Heart right ventricle (tissue), 16 donors: ENCODE measurements at regions not wholly inside any gene's neighbourhood (a gene's known extent, or its start where the extent isn't known, plus 50 kb on each side); places are given as distances from the start of the nearest gene placed in this dataset.

Experiments used
- ATAC-seq, 8 donors: fragments of 200-7000 bp; cut with Tn5 transposase; one replicate each; pipeline ENCODE4 v1.9.1; 2020; ENCODE audit warnings: mild to moderate bottlenecking in 8 of 8, moderate library complexity in 8 of 8, moderate number of reproducible peaks in 1 of 8
- DNase-seq, 2 donors: peaks; one replicate each; pipeline ENCODE4 v3.0.0-alpha.2; 2020
- H3K27ac ChIP-seq, 10 donors: fragments of 200-600 bp; sonication (generic) in 2 of 10; one replicate each; pipeline versions ENCODE4 v1.5.0 to v1.8.0; 2020 to 2022; ENCODE audit warnings: mild to moderate bottlenecking in 3 of 10
- H3K27me3 ChIP-seq, 7 donors: fragments of 200-600 bp; one replicate each; pipeline ENCODE4 v1.8.0; 2021 to 2022; ENCODE audit warnings: mild to moderate bottlenecking in 2 of 7
- H3K36me3 ChIP-seq, 9 donors: fragments of 200-600 bp; sonication (generic) in 1 of 9; one replicate each; pipeline versions ENCODE4 v1.5.0 to v1.8.0; 2020 to 2022; ENCODE audit warnings: mild to moderate bottlenecking in 2 of 9
- H3K4me1 ChIP-seq, 9 donors: fragments of 200-600 bp; sonication (generic) in 1 of 9; one replicate each; pipeline versions ENCODE4 v1.5.0 to v1.8.0; 2020 to 2022; ENCODE audit warnings: mild to moderate bottlenecking in 4 of 9
- H3K4me3 ChIP-seq, 10 donors: fragments of 200-600 bp; sonication (generic) in 2 of 10; one replicate each; pipeline versions ENCODE4 v1.5.0 to v1.8.0; 2020 to 2022; ENCODE audit warnings: mild to moderate bottlenecking in 7 of 10, moderate library complexity in 2 of 10
- H3K9me3 ChIP-seq, 11 donors: fragments of 200-600 bp in 10 of 11; sonication (generic) in 2 of 11; one replicate each; pipeline versions ENCODE4 v1.5.0 to v1.8.0; 2013 to 2022; ENCODE audit warnings: mild to moderate bottlenecking in 2 of 11, control low read depth in 1 of 11, moderate library complexity in 1 of 11
- CTCF ChIP-seq, 9 donors: fragments of 200-600 bp; sonication (generic) in 2 of 9; IDR thresholded peaks; one replicate each; pipeline versions ENCODE4 v1.5.0 to v1.8.0; 2021 to 2022; ENCODE audit warnings: antibody characterized with exemption in 9 of 9, mild to moderate bottlenecking in 5 of 9, moderate library complexity in 1 of 9
- WGBS, 2 donors: extraction: QIAGEN DNeasy Blood & Tissue Kit; methylation state at CpG; one replicate each; pipeline ENCODE4 v1.1.7; 2013; ENCODE audit warnings: inconsistent platforms in 1 of 2; 5-methylcytosine and 5-hydroxymethylcytosine counted together
- intact Hi-C, 10 donors: fragments of 100-400 bp; cut with DNase I; formaldehyde crosslinking; loops; one replicate each; pipeline versions ENCODE4 v1.11.1 to v1.14.2; 2022
- donor health status: Arrhythmogenic right ventricular cardiomyopathy.
- donor health status: ischemic (EF 13 %, LVEDD 7.1; RV severe dilation, severe dysfunction).
- donor health status: healthy with polysubstance abuse.
- donor health status: DM: no; HTN: yes; CAD: no.
- donor health status: DM: no; HTN: no; CAD: no.
- donor health status: ischemic (EF 25% LVEDD 6.9; RV normal size, moderate dysfunction).
- donor health status: ischemic (EF 25% LVEDD 5.7; RV mildly dilated, moderate dysfunction).
- donor health status: healthy.
- donor health status: DM: yes; HTN: yes; CAD: no.
- donor health status: Ischemic cardiomyopathy.
- donor health status: ischemic (EF 35%, LVEDD 5.7; RV mildly dilated, moderate dysfunction).
- donor health status: nonischemic (EF 11% LVEDD 7.7; RV severe dilation, severe dysfunction).
- donor health status: DM: yes; HTN: yes; CAD: no.
- donor health status: PGD.
- donor health status: ischemic (EF 29% LVEDD 5.4; RV normal size, mild dysfunction).
- donor health status: nonischemic (EF 23%, LVEDD 6.1; RV moderate dilation, normal function).

GRCh38 chr2:228283491-228284171 lies 102.1 kb upstream of the SPHKAP start:
- 72 to 87% methylated on average over 3 of the region's 3 CpGs for WGBS, 2 donors
- ATAC-seq (no peak), DNase-seq (no peak)
- intact Hi-C loops = no loop called here
- no peak for TF ChIP-seq CTCF (IDR thresholded peaks at IDR 0.05)
- Histone ChIP-seq H3K36me3 (no peaks in the 10 kb centered on the region), H3K4me3 (no peak overlapping the region), H3K4me1 (no peaks in the 10 kb centered on the region), H3K27me3 (no peaks in the 10 kb centered on the region), H3K27ac (no peak overlapping the region), H3K9me3 (no peaks in the 10 kb centered on the region)

- no peak for DNase-seq
- no peak for ATAC-seq
- H3K4me3 ChIP-seq = no peak overlapping the region
- 78 to 86% methylated on average over 2 of the region's 2 CpGs for WGBS, 2 donors
- H3K27me3 ChIP-seq = no peaks in the 10 kb centered on the region
- intact Hi-C loops = no loop called here
- TF ChIP-seq CTCF (IDR thresholded peaks at IDR 0.05) = no peak
- H3K9me3 ChIP-seq = no peaks in the 10 kb centered on the region
- no peak overlapping the region for H3K27ac ChIP-seq
- H3K36me3 ChIP-seq = no peaks in the 10 kb centered on the region
- no peaks in the 10 kb centered on the region for H3K4me1 ChIP-seq
Measured at GRCh38 chr2:228282376-228282775, 100.9 kb upstream of the SPHKAP start.

GRCh38 chr2:228273159-228273558 lies 91.7 kb upstream of the SPHKAP start:
- H3K4me1 ChIP-seq = no peaks in the 10 kb centered on the region
- TF ChIP-seq CTCF (IDR thresholded peaks at IDR 0.05) = no peak
- H3K4me3 ChIP-seq = no peak overlapping the region
- H3K9me3 ChIP-seq = no peaks in the 10 kb centered on the region
- H3K27me3 ChIP-seq = no peaks in the 10 kb centered on the region
- DNase-seq (no peak), ATAC-seq (no peak)
- intact Hi-C loops = no loop called here
- no peaks in the 10 kb centered on the region for H3K36me3 ChIP-seq
- H3K27ac ChIP-seq = no peak overlapping the region
- whole genome bisulfite sequencing, 2 donors = 69 to 76% methylated on average over 6 of the region's 6 CpGs

- Histone ChIP-seq H3K4me3 (no peak overlapping the region), H3K27ac (no peak overlapping the region), H3K9me3 (peaks cover 0 to 7% (median 0%) of the 10 kb centered on the region in 11 donors), H3K36me3 (no peaks in the 10 kb centered on the region), H3K27me3 (no peaks in the 10 kb centered on the region), H3K4me1 (no peaks in the 10 kb centered on the region)
- DNase-seq (no peak), ATAC-seq (no peak)
- intact Hi-C loops = no loop called here
- 48 to 72% methylated on average over 2 of the region's 2 CpGs for WGBS, 2 donors
- TF ChIP-seq CTCF (IDR thresholded peaks at IDR 0.05) = no peak
Measured at GRCh38 chr2:228269351-228269750, 87.9 kb upstream of the SPHKAP start.
